SK-N-SH treated with all-trans-retinoic acid at 6 μM for 48 hours (cell line): ENCODE measurements at regions not wholly inside any gene's neighbourhood (a gene's known extent, or its start where the extent isn't known, plus 50 kb on each side); places are given as distances from the start of the nearest gene placed in this dataset.

Source experiments
- ESRRG ChIP-seq: fragments of 250-450 bp; sonication (Bioruptor Pico); IDR thresholded peaks from 2 replicates; pipeline ENCODE4 v1.6.1; 2021; ENCODE audit warnings: mild to moderate bottlenecking
- ISL1 ChIP-seq: fragments of 250-450 bp; sonication (Bioruptor Pico); IDR thresholded peaks from 2 replicates; pipeline ENCODE4 v2.1.2; 2022; ENCODE audit warnings: mild to moderate bottlenecking, moderate library complexity
- PPARA ChIP-seq: fragments of 250-450 bp; sonication (Bioruptor Pico); IDR thresholded peaks from 2 replicates; pipeline ENCODE4 v1.5.0; 2020; ENCODE audit warnings: mild to moderate bottlenecking, borderline replicate concordance
- ZNF565 ChIP-seq: fragments of 450-650 bp; formaldehyde crosslinking; conservative IDR thresholded peaks from 2 replicates; pipeline ENCODE4 v1.5.0; 2020; ENCODE audit warnings: low read depth, mild to moderate bottlenecking, moderate library complexity
- TF ChIP-seq, protein P1 (sequence below): fragments of 250-450 bp; sonication (Bioruptor Pico); IDR thresholded peaks from 2 replicates; pipeline ENCODE4 v1.5.1; 2020; ENCODE audit warnings: low read depth, mild to moderate bottlenecking, moderate library complexity
- TF ChIP-seq, protein P2 (sequence below): fragments of 250-450 bp; sonication (Bioruptor Pico); IDR thresholded peaks from 2 replicates; pipeline ENCODE4 v1.8.0; 2021; ENCODE audit warnings: low read depth, mild to moderate bottlenecking, moderate library complexity, borderline replicate concordance

DNA sequence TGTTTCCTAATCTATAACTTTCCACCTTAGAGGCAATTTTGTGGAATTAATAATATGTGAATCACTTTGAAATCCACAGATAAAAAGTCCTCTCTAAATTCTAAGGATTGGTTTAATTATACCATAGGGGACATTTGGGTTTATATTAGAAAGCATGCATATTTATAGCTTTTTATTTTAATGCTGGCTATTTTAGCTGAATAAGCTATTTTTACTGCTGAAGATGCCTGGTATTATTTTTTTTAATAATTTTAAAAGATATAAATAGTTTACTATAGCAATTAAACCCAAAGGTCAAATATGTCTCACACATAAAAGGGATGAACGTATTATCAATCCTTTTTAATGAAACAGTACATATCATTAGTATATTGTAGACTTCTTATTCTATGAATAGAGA is 415.4 kb downstream of the MAGEB5 start:
- TF ChIP-seq PPARA (CRISPR knock-in tag) = no peak
- no peak for TF ChIP-seq ISL1 (CRISPR knock-in tag)
- TF ChIP-seq, protein P1, sequence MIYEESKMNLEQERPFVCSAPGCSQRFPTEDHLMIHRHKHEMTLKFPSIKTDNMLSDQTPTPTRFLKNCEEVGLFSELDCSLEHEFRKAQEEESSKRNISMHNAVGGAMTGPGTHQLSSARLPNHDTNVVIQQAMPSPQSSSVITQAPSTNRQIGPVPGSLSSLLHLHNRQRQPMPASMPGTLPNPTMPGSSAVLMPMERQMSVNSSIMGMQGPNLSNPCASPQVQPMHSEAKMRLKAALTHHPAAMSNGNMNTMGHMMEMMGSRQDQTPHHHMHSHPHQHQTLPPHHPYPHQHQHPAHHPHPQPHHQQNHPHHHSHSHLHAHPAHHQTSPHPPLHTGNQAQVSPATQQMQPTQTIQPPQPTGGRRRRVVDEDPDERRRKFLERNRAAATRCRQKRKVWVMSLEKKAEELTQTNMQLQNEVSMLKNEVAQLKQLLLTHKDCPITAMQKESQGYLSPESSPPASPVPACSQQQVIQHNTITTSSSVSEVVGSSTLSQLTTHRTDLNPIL (CRISPR knock-in tag) = no peak
- no peak for TF ChIP-seq ESRRG (CRISPR knock-in tag)
- no peak for TF ChIP-seq ZNF565
- TF ChIP-seq, protein P2, sequence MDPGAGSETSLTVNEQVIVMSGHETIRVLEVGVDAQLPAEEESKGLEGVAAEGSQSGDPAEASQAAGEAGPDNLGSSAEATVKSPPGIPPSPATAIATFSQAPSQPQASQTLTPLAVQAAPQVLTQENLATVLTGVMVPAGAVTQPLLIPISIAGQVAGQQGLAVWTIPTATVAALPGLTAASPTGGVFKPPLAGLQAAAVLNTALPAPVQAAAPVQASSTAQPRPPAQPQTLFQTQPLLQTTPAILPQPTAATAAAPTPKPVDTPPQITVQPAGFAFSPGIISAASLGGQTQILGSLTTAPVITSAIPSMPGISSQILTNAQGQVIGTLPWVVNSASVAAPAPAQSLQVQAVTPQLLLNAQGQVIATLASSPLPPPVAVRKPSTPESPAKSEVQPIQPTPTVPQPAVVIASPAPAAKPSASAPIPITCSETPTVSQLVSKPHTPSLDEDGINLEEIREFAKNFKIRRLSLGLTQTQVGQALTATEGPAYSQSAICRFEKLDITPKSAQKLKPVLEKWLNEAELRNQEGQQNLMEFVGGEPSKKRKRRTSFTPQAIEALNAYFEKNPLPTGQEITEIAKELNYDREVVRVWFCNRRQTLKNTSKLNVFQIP (CRISPR knock-in tag) = no peak
